ENCODE measurements at regions not wholly inside any gene's neighbourhood (a gene's known extent, or its start where the extent isn't known, plus 50 kb on each side); places are given as distances from the start of the nearest gene placed in this dataset.
"Not testable (repeated sequence)": the region's sequence is repeated elsewhere in the genome, so short reads cannot be mapped to it uniquely, and the experiment has no call there.

- DNase-seq: not testable (repeated sequence)
Observed at GRCh38 chr1:149279512-149279911, 176.2 kb upstream of the NBPF9 start.

DNA sequence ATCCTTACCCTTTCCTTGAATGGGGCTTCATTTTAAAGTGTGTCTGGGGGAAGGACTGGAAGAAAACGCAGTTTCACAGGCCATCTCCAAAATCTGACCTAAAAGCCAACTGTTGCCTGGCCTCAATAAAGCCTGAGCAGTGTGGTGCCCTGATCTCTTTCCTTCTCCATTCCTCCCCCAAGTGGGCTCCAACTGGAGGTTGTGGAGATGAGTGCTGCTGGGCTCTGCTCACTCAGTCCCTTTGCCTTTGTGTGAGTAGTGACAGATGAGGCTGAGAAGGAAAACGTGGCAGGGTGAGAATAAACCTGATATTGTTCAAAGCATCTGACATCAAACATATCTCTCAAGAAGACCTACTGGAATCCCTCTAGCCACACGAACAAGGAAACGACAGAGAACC, 181.4 kb upstream of the NBPF9 start:
- DNase-seq: not testable (repeated sequence)

GRCh38 chr1:149285205-149285604, 181.9 kb upstream of the NBPF9 start:
- DNase-seq: not testable (repeated sequence)

DNA sequence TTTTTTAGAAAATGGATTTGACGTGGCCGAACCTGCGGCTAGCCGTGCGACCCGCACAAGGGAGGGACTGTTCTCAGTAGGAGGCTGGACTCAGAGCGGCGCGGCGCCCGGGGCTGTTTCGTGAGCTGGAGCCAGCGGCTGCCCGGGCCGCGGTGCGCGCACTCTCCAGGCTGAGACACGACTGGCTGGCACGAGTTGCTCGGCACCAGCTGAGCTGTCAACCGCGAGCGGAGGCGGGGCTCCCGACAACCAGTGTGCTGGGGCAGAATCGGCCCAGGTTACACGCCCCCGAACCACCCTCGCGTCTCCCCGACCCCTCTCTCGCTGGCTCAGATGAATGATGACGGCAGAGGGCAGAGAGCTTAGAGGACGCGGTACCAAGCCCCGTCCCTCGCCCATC, 182.3 kb upstream of the NBPF9 start:
- DNase-seq: peak; percentile 22

DNA sequence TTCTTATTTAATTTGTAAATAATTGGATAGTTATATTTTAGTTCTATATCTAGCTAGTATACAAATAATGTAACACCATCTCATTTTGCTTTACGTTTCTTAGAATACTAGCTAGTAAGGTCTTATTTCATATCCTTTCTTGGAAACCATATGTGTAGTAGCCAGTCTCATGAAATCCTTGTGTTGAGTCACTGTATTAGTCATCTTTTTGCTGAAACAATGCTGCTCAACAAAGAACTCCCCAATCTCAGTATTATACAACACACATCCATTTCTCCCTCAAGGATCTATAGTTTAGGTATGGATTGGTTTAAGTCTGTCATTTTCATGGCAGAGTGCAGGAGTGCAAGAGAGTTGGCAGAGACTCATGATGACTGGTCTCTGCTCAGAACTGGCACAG, 185.2 kb upstream of the NBPF9 start:
- not testable (repeated sequence) for DNase-seq

DNA sequence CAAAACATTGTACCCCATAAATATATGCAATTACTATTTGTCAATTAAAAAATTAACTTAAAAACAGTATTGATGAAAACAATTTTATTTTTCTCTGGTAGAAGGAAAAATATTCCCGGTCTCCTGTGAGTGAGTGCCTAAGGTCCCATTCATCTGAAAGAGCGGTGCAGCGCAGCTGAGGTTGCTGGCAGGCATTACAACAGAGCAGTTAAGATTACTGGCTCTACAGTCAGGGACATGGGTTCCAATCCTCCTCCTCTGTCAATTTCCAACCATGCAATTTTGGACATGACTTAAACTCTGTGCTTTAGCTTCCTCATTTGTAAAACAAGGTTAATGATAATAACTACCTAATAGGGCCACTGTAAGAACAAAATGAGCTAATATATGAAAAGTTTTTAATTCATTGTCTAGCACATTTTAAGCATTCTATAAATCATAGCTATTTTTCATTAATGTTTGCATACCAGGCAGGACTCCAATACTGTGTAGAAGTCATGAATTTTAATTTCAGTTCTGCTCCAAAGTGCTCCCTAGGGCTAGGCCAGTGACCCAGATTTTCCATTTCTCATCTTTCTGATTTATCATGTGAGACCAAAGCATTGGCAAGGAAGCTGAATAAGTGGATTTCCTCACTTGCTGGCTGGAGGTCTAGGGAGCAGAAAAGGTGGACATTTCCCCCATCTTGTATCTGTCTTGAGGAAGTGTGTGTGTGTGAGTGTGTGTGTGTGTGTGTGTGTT, 174.2 kb upstream of the NBPF19 start:
- DNase-seq: not testable (repeated sequence)

- DNase-seq: not testable (repeated sequence)
Observed at GRCh38 chr1:149301282-149301681, 173.6 kb upstream of the NBPF19 start.

- DNase-seq: not testable (repeated sequence)
Observed at GRCh38 chr1:149304796-149305195, 170.0 kb upstream of the NBPF19 start.

GRCh38 chr1:149307640-149308039, 167.2 kb upstream of the NBPF19 start:
- not testable (repeated sequence) for DNase-seq

DNA sequence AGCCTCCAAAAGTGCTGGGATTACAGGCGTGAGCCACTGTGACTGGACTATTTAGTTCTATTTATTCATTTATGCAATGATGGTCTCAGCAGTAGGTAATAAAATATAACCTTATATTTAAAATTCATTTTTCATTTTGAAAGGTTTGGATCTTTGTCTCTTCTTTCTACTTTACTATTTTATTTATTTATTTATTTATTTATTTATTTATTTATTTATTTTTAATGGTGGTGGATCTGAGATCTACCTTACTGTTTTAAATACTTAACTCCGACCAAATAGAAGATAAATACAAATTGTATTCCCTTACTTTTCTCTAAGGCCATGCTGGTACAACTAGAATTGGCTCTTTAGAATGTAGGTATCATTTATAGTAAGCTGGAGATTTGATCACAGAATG, 159.9 kb upstream of the NBPF19 start:
- not testable (repeated sequence) for DNase-seq

- DNase-seq: not testable (repeated sequence)
Observed at GRCh38 chr1:149320971-149321731, 153.7 kb upstream of the NBPF19 start.

- DNase-seq: not testable (repeated sequence)
Observed at GRCh38 chr1:149321732-149322016, 153.2 kb upstream of the NBPF19 start.

- DNase-seq: not testable (repeated sequence)
Observed at GRCh38 chr1:149330081-149330335, 144.8 kb upstream of the NBPF19 start.

GRCh38 chr1:149336082-149336481, 138.8 kb upstream of the NBPF19 start:
- not testable (repeated sequence) for DNase-seq

DNA sequence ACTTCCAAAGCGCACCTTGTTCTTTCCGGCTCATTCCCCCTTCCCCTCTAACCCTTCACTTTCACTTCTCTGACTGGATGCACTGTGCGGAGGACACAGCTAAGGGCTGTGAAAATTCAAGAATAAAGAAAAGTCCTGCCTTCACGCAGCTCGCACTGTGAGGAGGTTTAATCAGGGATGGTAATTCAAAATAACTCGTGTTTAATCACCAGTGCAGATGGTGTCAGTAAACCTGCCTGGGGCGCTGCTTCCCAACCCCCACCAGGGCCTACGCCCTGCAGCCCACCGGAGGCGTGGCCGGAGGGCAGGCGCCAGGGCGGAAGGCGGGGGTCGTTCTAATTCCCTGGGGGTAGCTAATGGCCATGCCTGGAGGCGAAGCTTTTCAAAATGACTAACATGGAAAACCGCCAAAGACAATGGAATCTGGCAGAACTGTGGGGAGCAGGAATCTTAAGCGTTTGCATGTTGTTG, 136.6 kb upstream of the NBPF19 start:
- DNase-seq: not testable (repeated sequence)

- not testable (repeated sequence) for DNase-seq
Observed at GRCh38 chr1:149338698-149339097, 136.1 kb upstream of the NBPF19 start.

- not testable (repeated sequence) for DNase-seq
Observed at GRCh38 chr1:149349448-149349847, 125.4 kb upstream of the NBPF19 start.

GRCh38 chr1:149352205-149352604, 122.6 kb upstream of the NBPF19 start:
- DNase-seq: not testable (repeated sequence)

GRCh38 chr1:149354579-149354978, 120.3 kb upstream of the NBPF19 start:
- not testable (repeated sequence) for DNase-seq

GRCh38 chr1:149355748-149356147, 119.1 kb upstream of the NBPF19 start:
- not testable (repeated sequence) for DNase-seq

- not testable (repeated sequence) for DNase-seq
Observed at GRCh38 chr1:149356152-149356551, 118.7 kb upstream of the NBPF19 start.

GRCh38 chr1:149360351-149360750, 114.5 kb upstream of the NBPF19 start:
- DNase-seq: not testable (repeated sequence)

DNA sequence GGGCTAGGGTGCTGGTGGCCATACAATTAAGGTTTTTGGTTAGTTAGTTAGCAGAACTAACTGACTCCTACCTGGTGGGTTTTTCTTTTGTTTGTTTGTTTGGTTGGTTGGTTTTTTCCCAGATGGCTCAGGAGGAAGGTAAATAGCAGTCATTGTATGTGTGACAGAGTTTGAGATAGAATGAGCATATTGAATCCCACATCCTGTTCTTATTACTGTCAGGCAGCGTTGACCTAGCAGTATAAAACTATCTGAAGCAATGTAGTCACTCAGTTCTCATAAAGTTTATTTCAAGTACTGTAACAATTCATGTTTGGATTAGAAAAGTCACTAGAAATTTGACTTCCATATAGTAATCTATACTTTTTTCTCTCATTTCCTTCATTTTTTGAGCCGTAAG, 113.5 kb upstream of the NBPF19 start:
- not testable (repeated sequence) for DNase-seq

Measured in activated naive CD4-positive, alpha-beta T cell treated with anti-CD3 and anti-CD28 coated beads, Interleukin-2, amount 50 U/mL, for 16 hours (primary cell).